BJ (cell line): ENCODE measurements at regions not wholly inside any gene's neighbourhood (a gene's known extent, or its start where the extent isn't known, plus 50 kb on each side); places are given as distances from the start of the nearest gene placed in this dataset.

Experiments used
- CTCF ChIA-PET: fragments of 350-600 bp; formaldehyde crosslinking; extraction: SDS; loops from one replicate; lab custom pipeline; 2021; ENCODE audit warnings: antibody characterized with exemption, inconsistent platforms; lab: Yijun Ruan, JAX
- POLR2A ChIA-PET: fragments of 300-600 bp; sonication (Branson Sonifier 250); formaldehyde crosslinking; extraction: SDS; loops from one replicate; lab custom pipeline; 2021; ENCODE audit warnings: antibody characterized with exemption; lab: Charles Lee
- DNase-seq: peaks from one replicate; pipeline ENCODE4 v3.0.0-alpha.2; 2011; ENCODE audit warnings: low read depth
- H3K27me3 ChIP-seq: 2 replicates; pipeline ENCODE4 v1.6.0; 2011; ENCODE audit warnings: low read length; ENCODE audit not compliant: control insufficient read depth, insufficient read depth
- H3K36me3 ChIP-seq: 2 replicates; pipeline ENCODE4 v1.5.1; 2011; ENCODE audit warnings: low read length; ENCODE audit not compliant: control insufficient read depth, insufficient read depth
- H3K4me3 ChIP-seq: 2 replicates; pipeline ENCODE4 v1.5.1; 2011; ENCODE audit warnings: low read depth, mild to moderate bottlenecking, control low read depth, low read length
- CTCF ChIP-seq: IDR thresholded peaks from 2 replicates; pipeline ENCODE4 v1.5.1; 2011; ENCODE audit warnings: low read depth, mild to moderate bottlenecking, control low read depth, inconsistent platforms, low read length, moderate library complexity; ENCODE audit not compliant: insufficient read depth

- H3K36me3 ChIP-seq = no peaks in the 10 kb centered on the region
- H3K27me3 ChIP-seq = no peaks in the 10 kb centered on the region
- TF ChIP-seq CTCF = no peak
- H3K4me3 ChIP-seq = no peak overlapping the region
- ChIA-PET POLR2A (no interaction called here), CTCF (no interaction called here)
- no peak for DNase-seq
Observed at GRCh38 chr18:66129248-66129647, 378.4 kb downstream of the CDH7 start.

GRCh38 chr18:66126266-66126665 lies 375.5 kb downstream of the CDH7 start:
- TF ChIP-seq CTCF = no peak
- no peak for DNase-seq
- no peak overlapping the region for H3K4me3 ChIP-seq
- ChIA-PET POLR2A (no interaction called here), CTCF (interaction anchor here (1.1 kb wide), 1 partner anchor 22 kb away, joined by 3 read pairs; no protein-coding TSS in a partner anchor)
- no peaks in the 10 kb centered on the region for H3K27me3 ChIP-seq
- no peaks in the 10 kb centered on the region for H3K36me3 ChIP-seq

- CTCF ChIA-PET = no interaction called here
Observed at GRCh38 chr18:66124394-66124793, 373.6 kb downstream of the CDH7 start.

GRCh38 chr18:66119347-66119746 lies 368.5 kb downstream of the CDH7 start:
- POLR2A ChIA-PET = no interaction called here
- DNase-seq = no peak
- CTCF ChIA-PET = no interaction called here
- Histone ChIP-seq H3K36me3 (no peaks in the 10 kb centered on the region), H3K4me3 (no peak overlapping the region), H3K27me3 (no peaks in the 10 kb centered on the region)
- TF ChIP-seq CTCF = no peak

More at GRCh38 chr18:66124394-66124793, 373.6 kb downstream of the CDH7 start:
- no peak for TF ChIP-seq CTCF
- Histone ChIP-seq H3K27me3 (no peaks in the 10 kb centered on the region), H3K36me3 (no peaks in the 10 kb centered on the region), H3K4me3 (no peak overlapping the region)
- DNase-seq = no peak
- POLR2A ChIA-PET = no interaction called here

- ChIA-PET POLR2A (no interaction called here), CTCF (no interaction called here)
- Histone ChIP-seq H3K4me3 (no peak overlapping the region), H3K27me3 (no peaks in the 10 kb centered on the region), H3K36me3 (no peaks in the 10 kb centered on the region)
- no peak for TF ChIP-seq CTCF
- DNase-seq = no peak
Observed at GRCh38 chr18:66111018-66111417, 360.2 kb downstream of the CDH7 start.
